GM12891 (cell line): ENCODE measurements at regions not wholly inside any gene's neighbourhood (a gene's known extent, or its start where the extent isn't known, plus 50 kb on each side); places are given as distances from the start of the nearest gene placed in this dataset.

ENCODE experiments used
- POLR2A ChIP-seq: IDR thresholded peaks from 2 replicates; pipeline ENCODE4 v1.6.1; 2011; ENCODE audit warnings: low read depth, low read length, control low read depth
- POLR2AphosphoS5 ChIP-seq: IDR thresholded peaks from 2 replicates; pipeline ENCODE4 v1.6.1; 2011; ENCODE audit warnings: low read depth, low read length, control low read depth
- TAF1 ChIP-seq: IDR thresholded peaks from 2 replicates; pipeline ENCODE4 v1.6.1; 2011; ENCODE audit warnings: low read depth, low read length, control low read depth

- TF ChIP-seq POLR2A = no peak
- TF ChIP-seq POLR2AphosphoS5 = no peak
- TF ChIP-seq TAF1 = no peak
Measured at GRCh38 chr1:177435364-177435763, 264.6 kb downstream of the BRINP2 start.
